PC-9 (cell line): ENCODE measurements at regions not wholly inside any gene's neighbourhood (a gene's known extent, or its start where the extent isn't known, plus 50 kb on each side); places are given as distances from the start of the nearest gene placed in this dataset.

Experiments
- EZH2 ChIP-seq: fragments of 200-600 bp; sonication (generic); IDR thresholded peaks from 2 replicates; pipeline ENCODE4 v1.8.0; 2017; ENCODE audit warnings: antibody characterized with exemption, low read depth
- TF ChIP-seq, protein P1 (sequence below): fragments of 200-600 bp; sonication (generic); conservative IDR thresholded peaks from 2 replicates; pipeline ENCODE4 v1.6.1; 2017; ENCODE audit warnings: mixed run types, antibody characterized with exemption, mild to moderate bottlenecking, moderate library complexity

DNA sequence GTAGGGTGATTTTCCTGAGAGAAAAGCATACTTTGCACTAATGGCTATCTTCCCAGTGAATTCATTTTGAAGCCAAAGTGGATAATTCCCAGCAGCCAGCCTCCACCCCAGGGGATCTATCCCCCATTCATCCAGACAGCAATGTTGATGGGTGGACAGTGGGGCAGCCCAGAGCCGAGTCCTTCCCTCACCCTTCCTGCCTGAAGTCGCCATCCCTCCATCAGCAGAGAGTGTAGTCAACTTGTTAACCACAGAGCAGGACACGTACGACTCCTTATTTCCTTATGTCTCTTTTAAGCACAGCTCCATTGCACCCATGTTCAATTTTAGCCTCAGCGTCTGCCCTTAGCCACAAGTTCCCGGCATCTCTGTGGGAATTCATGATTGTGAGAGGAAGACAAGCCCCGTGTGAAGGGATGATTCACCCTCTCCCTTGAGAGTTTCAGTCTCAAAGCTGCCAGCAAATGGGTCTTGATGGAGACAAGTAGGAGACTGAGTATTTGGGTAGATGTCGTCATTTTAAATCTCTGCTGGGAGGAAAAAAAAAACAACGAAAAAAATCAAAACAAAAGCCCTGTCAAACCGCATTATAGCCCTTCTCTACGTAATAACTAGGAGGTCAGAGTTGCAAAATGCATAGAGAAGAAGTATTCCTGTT is 58.3 kb upstream of the MEDAG start:
- TF ChIP-seq, protein P1, sequence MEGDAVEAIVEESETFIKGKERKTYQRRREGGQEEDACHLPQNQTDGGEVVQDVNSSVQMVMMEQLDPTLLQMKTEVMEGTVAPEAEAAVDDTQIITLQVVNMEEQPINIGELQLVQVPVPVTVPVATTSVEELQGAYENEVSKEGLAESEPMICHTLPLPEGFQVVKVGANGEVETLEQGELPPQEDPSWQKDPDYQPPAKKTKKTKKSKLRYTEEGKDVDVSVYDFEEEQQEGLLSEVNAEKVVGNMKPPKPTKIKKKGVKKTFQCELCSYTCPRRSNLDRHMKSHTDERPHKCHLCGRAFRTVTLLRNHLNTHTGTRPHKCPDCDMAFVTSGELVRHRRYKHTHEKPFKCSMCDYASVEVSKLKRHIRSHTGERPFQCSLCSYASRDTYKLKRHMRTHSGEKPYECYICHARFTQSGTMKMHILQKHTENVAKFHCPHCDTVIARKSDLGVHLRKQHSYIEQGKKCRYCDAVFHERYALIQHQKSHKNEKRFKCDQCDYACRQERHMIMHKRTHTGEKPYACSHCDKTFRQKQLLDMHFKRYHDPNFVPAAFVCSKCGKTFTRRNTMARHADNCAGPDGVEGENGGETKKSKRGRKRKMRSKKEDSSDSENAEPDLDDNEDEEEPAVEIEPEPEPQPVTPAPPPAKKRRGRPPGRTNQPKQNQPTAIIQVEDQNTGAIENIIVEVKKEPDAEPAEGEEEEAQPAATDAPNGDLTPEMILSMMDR: no peak
- no peak for TF ChIP-seq EZH2
